NCI-H2196 (cell line): ENCODE measurements at regions not wholly inside any gene's neighbourhood (a gene's known extent, or its start where the extent isn't known, plus 50 kb on each side); places are given as distances from the start of the nearest gene placed in this dataset.
"Not testable (repeated sequence)": the region's sequence is repeated elsewhere in the genome, so short reads cannot be mapped to it uniquely, and the experiment has no call there.

Experiments used
- DNase-seq: peaks from one replicate; lab custom pipeline; 2025; ENCODE audit not compliant: unreplicated experiment; lab: John Stamatoyannopoulos, UW

GRCh38 chr6:140732155-140732554, 1357.7 kb upstream of the CITED2 start:
- no peak for DNase-seq

GRCh38 chr6:140731741-140732140, 1357.3 kb upstream of the CITED2 start:
- no peak for DNase-seq

DNA sequence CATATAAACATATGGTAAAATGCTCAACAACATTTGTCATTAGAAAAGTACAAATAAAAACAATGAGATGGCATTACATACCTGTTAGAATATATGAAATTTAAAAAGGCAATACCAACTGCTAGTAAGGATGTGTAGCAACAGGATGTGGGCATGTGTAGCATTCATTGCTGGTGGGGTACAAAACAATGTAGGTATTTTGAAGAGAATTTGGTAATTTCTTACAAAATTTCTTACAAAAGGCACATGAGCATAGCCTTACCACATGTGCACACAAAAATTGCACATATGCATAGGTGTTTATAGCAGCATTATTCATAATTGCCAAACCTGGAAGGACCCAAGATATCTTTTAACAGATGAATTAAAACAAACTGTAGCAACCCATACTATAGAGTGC, 1355.1 kb upstream of the CITED2 start:
- DNase-seq, result no peak

GRCh38 chr6:140718021-140718420, 1343.6 kb upstream of the CITED2 start:
- DNase-seq, result no peak

DNA sequence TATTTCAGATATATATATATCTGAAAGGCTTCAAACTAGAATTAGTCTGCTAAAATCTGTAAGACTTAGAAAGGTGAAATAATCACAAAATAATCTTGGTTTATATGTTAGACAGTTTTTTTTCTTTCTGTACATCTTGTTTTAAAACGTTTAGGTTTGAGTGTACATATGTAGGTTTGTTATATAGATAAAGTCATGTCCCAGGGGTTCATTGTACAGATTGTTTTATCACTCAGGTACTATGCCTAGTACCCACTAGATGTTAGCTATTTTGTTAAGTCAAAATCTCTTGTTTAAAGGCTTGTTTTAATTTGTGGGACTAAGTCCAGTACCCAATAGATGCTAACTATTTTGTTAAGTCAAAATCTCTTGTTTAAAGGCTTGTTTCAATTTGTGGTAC, 1339.0 kb upstream of the CITED2 start:
- DNase-seq, result no peak

GRCh38 chr6:140711019-140711613, 1336.7 kb upstream of the CITED2 start:
- no peak for DNase-seq

GRCh38 chr6:140708441-140708840, 1334.0 kb upstream of the CITED2 start:
- DNase-seq, result no peak

DNA sequence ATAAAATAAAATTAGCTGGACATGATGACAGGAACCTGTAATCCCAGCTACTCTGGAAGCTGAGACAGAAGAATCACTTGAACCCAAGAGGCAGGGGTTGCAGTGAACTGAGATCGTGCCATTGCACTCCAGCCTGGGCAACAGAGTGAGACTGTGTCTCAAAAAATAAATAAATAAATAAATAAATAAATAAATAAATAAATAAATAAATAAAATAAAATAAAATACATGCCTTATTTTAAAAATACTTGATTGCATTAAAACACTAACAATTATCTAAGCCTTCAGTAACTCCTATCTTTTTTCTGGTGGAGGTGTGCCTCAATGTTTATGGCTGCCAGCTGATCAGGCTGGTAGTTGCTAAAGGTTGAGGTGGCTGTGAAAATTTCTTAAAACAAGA, 1329.6 kb upstream of the CITED2 start:
- not testable (repeated sequence) for DNase-seq

GRCh38 chr6:140697585-140697984, 1323.1 kb upstream of the CITED2 start:
- no peak for DNase-seq

DNA sequence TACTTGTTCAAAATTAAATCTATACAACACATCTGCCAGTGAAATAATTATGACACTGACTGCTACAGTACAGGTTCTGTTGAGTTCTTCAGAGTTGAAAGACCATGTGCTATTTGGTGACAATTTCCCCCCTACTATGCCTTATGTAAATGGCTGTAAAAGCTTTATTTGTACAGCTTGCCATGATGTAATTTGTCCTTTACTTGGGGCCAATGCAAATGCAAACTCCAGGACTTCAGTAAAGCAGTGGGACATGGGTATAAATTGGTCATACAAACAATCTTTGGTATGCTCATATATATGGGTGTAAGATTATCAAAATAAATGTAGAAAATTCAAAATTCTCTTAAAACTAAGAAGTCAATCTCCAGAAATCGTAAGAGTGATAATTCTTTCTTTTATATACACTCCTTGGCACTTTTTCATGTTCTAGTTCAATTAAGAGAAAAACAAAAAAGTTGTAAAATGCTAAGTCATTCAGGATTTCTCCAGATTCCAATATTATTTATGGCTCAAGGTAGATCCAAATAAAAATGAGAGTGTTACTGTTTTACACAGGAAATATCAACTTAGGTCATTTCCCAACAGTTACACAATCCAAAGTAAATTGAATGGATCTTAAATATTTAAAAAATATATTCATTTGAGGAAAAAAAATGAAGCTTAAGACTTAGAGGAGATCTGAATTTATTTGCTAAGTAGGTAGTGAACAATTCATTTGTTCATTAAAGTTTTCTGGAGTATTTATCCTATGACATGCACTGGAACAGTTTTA, 1310.5 kb upstream of the CITED2 start:
- DNase-seq, result no peak

- no peak for DNase-seq
These were observed 1303.5 kb upstream of the CITED2 start for GRCh38 chr6:140677781-140678528.

DNA sequence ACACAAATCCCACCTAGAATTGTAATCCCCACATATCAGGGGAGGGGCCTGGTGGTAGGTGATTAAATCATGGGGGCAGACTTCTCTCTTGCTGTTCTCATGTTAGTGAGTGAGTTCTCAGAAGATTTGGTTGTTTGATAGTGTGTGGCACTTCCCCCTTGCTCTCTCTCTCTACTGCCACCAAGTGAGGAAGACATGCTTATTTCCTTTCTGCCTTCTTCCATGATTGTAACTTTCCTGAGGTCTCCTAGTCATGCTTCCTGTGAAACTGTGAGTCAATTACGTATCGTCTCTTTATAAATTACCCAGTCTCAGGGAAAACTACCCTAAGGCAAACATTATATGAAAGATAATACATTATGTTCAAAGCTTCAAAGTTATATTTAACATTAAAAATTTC, 1297.5 kb upstream of the CITED2 start:
- no peak for DNase-seq

GRCh38 chr6:140670021-140670420, 1295.6 kb upstream of the CITED2 start:
- DNase-seq, result no peak

DNA sequence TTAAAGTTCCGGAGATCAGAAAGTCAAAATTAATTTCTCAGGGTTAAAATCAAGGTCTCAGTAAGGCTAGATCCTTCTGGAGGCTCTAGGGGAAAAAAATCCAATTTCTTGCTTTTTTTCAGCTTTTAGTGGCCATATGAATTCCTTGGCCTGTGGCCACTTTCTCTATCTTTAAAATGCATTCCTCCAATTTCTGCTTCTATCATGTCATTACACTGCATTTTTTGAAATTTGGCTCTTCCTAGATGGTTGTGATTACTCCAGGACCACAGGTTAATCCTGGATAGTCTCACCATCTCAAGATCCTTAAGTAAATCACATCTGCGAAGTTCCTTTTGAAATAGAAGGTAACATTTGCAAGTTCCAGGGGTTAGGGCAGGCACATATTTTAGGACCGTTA, 1294.9 kb upstream of the CITED2 start:
- no peak for DNase-seq

GRCh38 chr6:140663772-140664171, 1289.3 kb upstream of the CITED2 start:
- DNase-seq, result no peak

DNA sequence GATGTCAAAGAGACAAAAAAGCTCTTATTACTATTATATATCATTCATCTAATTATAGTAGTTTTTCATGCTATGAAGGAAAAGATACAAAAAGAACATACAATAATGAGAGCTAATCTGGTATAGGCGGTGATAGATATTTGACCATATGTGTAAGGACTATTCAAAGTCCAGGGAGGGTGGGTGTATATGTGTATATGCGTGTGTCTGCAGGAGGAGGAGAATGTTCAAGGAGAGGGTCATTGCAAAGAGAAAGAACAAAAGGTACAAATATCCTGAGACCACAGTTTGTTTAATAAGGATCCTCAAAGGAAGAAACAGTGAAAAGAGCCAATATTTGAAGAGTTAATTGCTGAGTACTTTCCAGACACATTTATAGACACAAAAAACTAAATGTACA, 1288.6 kb upstream of the CITED2 start:
- DNase-seq, result no peak

- no peak for DNase-seq
These were observed 1287.2 kb upstream of the CITED2 start for GRCh38 chr6:140661691-140662090.

GRCh38 chr6:140660295-140660694, 1285.8 kb upstream of the CITED2 start:
- DNase-seq, result no peak

GRCh38 chr6:140653972-140654371, 1279.5 kb upstream of the CITED2 start:
- DNase-seq, result no peak

GRCh38 chr6:140653506-140653905, 1279.1 kb upstream of the CITED2 start:
- DNase-seq, result no peak

DNA sequence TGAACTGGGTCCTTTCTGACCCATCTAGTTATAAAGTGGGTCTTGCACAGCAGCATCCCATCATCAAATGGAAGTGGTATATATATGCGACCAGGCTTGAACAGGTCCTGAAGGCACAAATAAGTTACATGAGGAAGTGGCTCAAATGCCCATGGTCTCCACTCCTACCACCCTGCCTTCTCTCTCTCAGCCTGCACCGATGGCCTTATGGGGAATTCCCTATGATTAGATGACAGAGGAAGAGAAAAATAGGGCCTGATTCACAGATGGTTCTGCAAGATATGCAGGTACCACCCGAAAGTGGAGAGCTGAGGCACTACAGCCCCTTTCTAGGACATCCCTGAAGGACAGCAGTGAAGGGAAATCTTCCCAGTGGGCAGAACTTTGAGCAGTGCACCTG, 1275.1 kb upstream of the CITED2 start:
- DNase-seq, result not testable (repeated sequence)

DNA sequence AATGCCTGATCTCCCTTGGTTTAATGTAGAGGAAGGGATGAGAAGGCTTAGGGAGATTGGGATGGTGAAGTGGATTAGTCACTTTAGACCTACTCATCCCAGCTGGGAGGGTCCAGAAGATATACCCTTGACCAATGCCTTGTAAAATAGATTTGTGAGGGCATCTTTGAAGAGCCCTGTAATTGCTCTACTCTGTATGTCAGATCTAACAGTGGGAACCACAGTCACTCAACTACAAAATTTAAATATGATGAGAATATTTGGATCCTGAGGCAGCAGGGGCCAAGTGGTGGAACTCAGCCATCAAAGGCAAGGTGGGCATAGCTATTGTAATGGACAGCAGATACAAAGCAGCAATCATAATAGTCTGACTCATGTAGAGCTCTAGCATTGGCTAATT, 1272.9 kb upstream of the CITED2 start:
- not testable (repeated sequence) for DNase-seq
